Thyroid gland (tissue), 4 donors: ENCODE measurements at regions not wholly inside any gene's neighbourhood (a gene's known extent, or its start where the extent isn't known, plus 50 kb on each side); places are given as distances from the start of the nearest gene placed in this dataset.
"Not testable (repeated sequence)": the region's sequence is repeated elsewhere in the genome, so short reads cannot be mapped to it uniquely, and the experiment has no call there.

Experiments used
- DNase-seq, 2 donors: peaks; one replicate each; pipeline ENCODE4 v3.0.0-alpha.2; 2019
- H3K27ac ChIP-seq, 3 donors: fragments of 200-600 bp; sonication (generic); 1 replicate in 2 of 3; 2 replicates in 1 of 3; pipeline ENCODE4 v1.5.1; 2016 to 2019; ENCODE audit warnings: mild to moderate bottlenecking in 1 of 3, moderate library complexity in 1 of 3
- H3K27me3 ChIP-seq: fragments of 200-600 bp; sonication (generic); one replicate; pipeline ENCODE4 v1.5.1; 2019
- H3K36me3 ChIP-seq, 2 donors: fragments of 200-600 bp; sonication (generic); one replicate each; pipeline ENCODE4 v1.5.1; 2016 to 2019
- H3K4me1 ChIP-seq, 2 donors: fragments of 200-600 bp; sonication (generic); one replicate each; pipeline ENCODE4 v1.5.1; 2017 to 2019
- H3K4me3 ChIP-seq, 3 donors: fragments of 200-600 bp; sonication (generic); replicated peaks in 1 of 3; 1 replicate in 2 of 3; 2 replicates in 1 of 3; pipeline ENCODE4 v1.5.1; 2016; ENCODE audit warnings: mild to moderate bottlenecking in 1 of 3
- H3K9me3 ChIP-seq: fragments of 200-600 bp; sonication (generic); one replicate; pipeline ENCODE4 v1.5.1; 2017
- CTCF ChIP-seq, 6 experiments: fragments of 200-600 bp in 3 of 6; fragments of 450-650 bp in 3 of 6; sonication (generic) in 3 of 6; IDR thresholded peaks; one replicate each; pipeline ENCODE4 v1.5.1; 2016 to 2019; ENCODE audit warnings: antibody characterized with exemption in 6 of 6, mild to moderate bottlenecking in 2 of 6, inconsistent platforms in 1 of 6, moderate library complexity in 1 of 6
- POLR2A ChIP-seq, 2 donors: fragments of 450-650 bp; IDR thresholded peaks; one replicate each; pipeline ENCODE4 v1.6.1; 2017; ENCODE audit warnings: antibody characterized with exemption in 2 of 2, mild to moderate bottlenecking in 2 of 2, moderate library complexity in 1 of 2
- WGBS, 2 donors: methylation state at CpG; one replicate each; pipeline ENCODE4 v1.1.5; 2017; 5-methylcytosine and 5-hydroxymethylcytosine counted together
- intact Hi-C: fragments of 100-400 bp; cut with DNase I; formaldehyde crosslinking; loops from one replicate; pipeline ENCODE4 v1.15.1; 2023

DNA sequence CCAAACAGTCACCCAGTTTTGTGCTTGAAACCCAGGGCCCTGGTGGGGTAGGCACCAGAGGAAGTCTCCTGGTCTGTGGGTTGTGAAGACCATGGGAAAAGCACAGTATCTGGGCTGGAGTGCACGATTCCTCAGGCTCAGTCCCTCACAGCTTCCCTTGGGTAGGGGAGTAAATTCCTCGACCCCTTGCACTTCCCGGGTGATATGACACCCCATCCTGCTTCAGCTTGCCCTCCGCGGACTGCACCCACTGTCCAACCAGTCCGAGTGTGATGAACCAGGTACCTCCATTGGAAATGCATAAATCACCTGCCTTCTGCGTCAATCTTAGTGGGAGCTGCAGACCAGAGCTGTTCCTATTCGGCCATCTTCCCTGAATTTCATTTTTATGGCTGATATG is 133.9 kb upstream of the KCTD3 start:
- no peak overlapping the region for H3K27ac ChIP-seq
- 85 to 88% methylated on average over 8 of the region's 8 CpGs for WGBS, 2 donors
- DNase-seq = no peak
- TF ChIP-seq CTCF (IDR thresholded peaks at IDR 0.05) (no peak), POLR2A (IDR thresholded peaks at IDR 0.05) (no peak)
- H3K27me3 ChIP-seq = no peaks in the 10 kb centered on the region
- intact Hi-C loops = no loop called here
- H3K4me1 ChIP-seq = no peaks in the 10 kb centered on the region
- H3K36me3 ChIP-seq = no peaks in the 10 kb centered on the region
- no peak overlapping the region for H3K4me3 ChIP-seq
- no peaks in the 10 kb centered on the region for H3K9me3 ChIP-seq

DNA sequence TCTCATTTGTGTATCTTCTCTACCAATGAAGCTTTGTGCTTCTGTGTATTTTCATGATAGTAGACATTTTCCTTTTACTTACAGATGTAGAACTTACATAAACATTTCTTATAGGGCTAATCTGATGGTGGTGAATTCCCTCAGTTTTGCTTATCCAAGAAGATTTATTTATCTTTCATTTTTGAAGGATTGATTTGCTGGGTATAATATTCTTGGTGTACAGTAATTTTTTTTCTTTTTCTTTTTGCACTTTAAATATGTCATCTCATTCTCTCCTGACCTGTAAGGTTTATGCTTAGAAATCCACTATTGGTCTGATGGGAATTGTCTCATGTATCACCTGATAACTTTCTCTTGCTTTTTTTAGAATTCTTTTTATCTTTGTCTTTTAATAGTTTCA is 127.6 kb upstream of the KCTD3 start:
- no peaks in the 10 kb centered on the region for H3K4me1 ChIP-seq
- no peak overlapping the region for H3K4me3 ChIP-seq
- DNase-seq = no peak
- TF ChIP-seq POLR2A (IDR thresholded peaks at IDR 0.05) (no peak), CTCF (IDR thresholded peaks at IDR 0.05) (no peak)
- no peaks in the 10 kb centered on the region for H3K36me3 ChIP-seq
- no peaks in the 10 kb centered on the region for H3K27me3 ChIP-seq
- no peaks in the 10 kb centered on the region for H3K9me3 ChIP-seq
- intact Hi-C loops = no loop called here
- no peak overlapping the region for H3K27ac ChIP-seq

- H3K27ac ChIP-seq = no peak overlapping the region
- H3K27me3 ChIP-seq = no peaks in the 10 kb centered on the region
- no peak overlapping the region for H3K4me3 ChIP-seq
- no peak for DNase-seq
- intact Hi-C loops = no loop called here
- WGBS, 2 donors = 82 to 100% methylated on average over 2 of the region's 2 CpGs
- H3K4me1 ChIP-seq = no peaks in the 10 kb centered on the region
- TF ChIP-seq CTCF (IDR thresholded peaks at IDR 0.05) (no peak), POLR2A (IDR thresholded peaks at IDR 0.05) (no peak)
- H3K36me3 ChIP-seq = no peaks in the 10 kb centered on the region
- H3K9me3 ChIP-seq = no peaks in the 10 kb centered on the region
Measured at GRCh38 chr1:215444715-215445414, 122.2 kb upstream of the KCTD3 start.

DNA sequence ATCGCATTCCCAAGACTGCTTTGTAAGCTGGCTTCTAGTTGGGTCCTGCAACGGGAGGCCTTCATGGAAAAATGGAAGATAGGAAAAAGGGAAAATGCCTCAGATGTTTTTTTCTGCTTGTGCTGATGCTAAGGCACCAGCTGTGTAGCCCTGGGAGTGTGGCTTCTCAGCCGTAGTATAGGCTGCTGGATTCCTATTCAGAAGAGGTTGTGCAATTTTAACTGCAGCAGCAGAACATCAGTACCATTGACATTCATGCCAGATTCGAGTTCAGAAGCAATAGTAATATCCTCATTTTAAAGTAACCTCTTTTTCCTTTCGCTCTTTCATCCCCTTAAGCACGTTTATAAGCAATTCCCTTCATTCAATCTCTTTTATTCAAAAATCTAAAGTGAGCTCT is 119.1 kb upstream of the KCTD3 start:
- intact Hi-C loops, H3K27me3 ChIP-seq, H3K4me3 ChIP-seq, H3K4me1 ChIP-seq, H3K9me3 ChIP-seq, H3K27ac ChIP-seq, DNase-seq, H3K36me3 ChIP-seq: not testable (repeated sequence)
- WGBS, 2 donors = 79 to 85% methylated on average over 6 of the region's 6 CpGs

- intact Hi-C loops, DNase-seq, H3K4me3 ChIP-seq, H3K27ac ChIP-seq, H3K27me3 ChIP-seq, H3K9me3 ChIP-seq, H3K4me1 ChIP-seq, H3K36me3 ChIP-seq: not testable (repeated sequence)
- WGBS, 2 donors = 75 to 76% methylated on average over 1 of the region's 1 CpG
Measured at GRCh38 chr1:215449147-215449546, 118.0 kb upstream of the KCTD3 start.

GRCh38 chr1:215453440-215453839 is 113.7 kb upstream of the KCTD3 start:
- intact Hi-C loops = no loop called here
- no peak for DNase-seq
- Histone ChIP-seq H3K4me3 (no peak overlapping the region), H3K36me3 (no peaks in the 10 kb centered on the region), H3K9me3 (no peaks in the 10 kb centered on the region), H3K27ac (no peak overlapping the region), H3K4me1 (no peaks in the 10 kb centered on the region), H3K27me3 (no peaks in the 10 kb centered on the region)
- no peak for TF ChIP-seq CTCF (IDR thresholded peaks at IDR 0.05)
- no peak for TF ChIP-seq POLR2A (IDR thresholded peaks at IDR 0.05)
